SK-N-SH treated with all-trans-retinoic acid at 6 μM for 48 hours (cell line): ENCODE measurements at regions not wholly inside any gene's neighbourhood (a gene's known extent, or its start where the extent isn't known, plus 50 kb on each side); places are given as distances from the start of the nearest gene placed in this dataset.

ENCODE experiments used
- ARNTL ChIP-seq: fragments of 450-650 bp; formaldehyde crosslinking; IDR thresholded peaks from 2 replicates; pipeline ENCODE4 v1.5.0; 2020; ENCODE audit warnings: low read depth, mild to moderate bottlenecking, moderate library complexity, borderline replicate concordance
- ESRRG ChIP-seq: fragments of 250-450 bp; sonication (Bioruptor Pico); IDR thresholded peaks from 2 replicates; pipeline ENCODE4 v1.6.1; 2021; ENCODE audit warnings: mild to moderate bottlenecking
- GLIS3 ChIP-seq: fragments of 250-450 bp; sonication (Bioruptor Pico); IDR thresholded peaks from 2 replicates; pipeline ENCODE4 v1.5.0; 2020; ENCODE audit warnings: mild to moderate bottlenecking, moderate library complexity
- ISL1 ChIP-seq: fragments of 250-450 bp; sonication (Bioruptor Pico); IDR thresholded peaks from 2 replicates; pipeline ENCODE4 v2.1.2; 2022; ENCODE audit warnings: mild to moderate bottlenecking, moderate library complexity
- OSR1 ChIP-seq: fragments of 250-450 bp; sonication (Bioruptor Pico); IDR thresholded peaks from 2 replicates; pipeline ENCODE4 v1.8.0; 2022; ENCODE audit warnings: moderate library complexity, mild to moderate bottlenecking, inconsistent platforms
- PATZ1 ChIP-seq: fragments of 250-450 bp; sonication (Bioruptor Pico); IDR thresholded peaks from 2 replicates; pipeline ENCODE4 v1.8.0; 2020; ENCODE audit warnings: mild to moderate bottlenecking, moderate library complexity, borderline replicate concordance
- PPARA ChIP-seq: fragments of 250-450 bp; sonication (Bioruptor Pico); IDR thresholded peaks from 2 replicates; pipeline ENCODE4 v1.5.0; 2020; ENCODE audit warnings: mild to moderate bottlenecking, borderline replicate concordance
- RARB ChIP-seq: fragments of 250-450 bp; sonication (Bioruptor Pico); IDR thresholded peaks from 2 replicates; pipeline ENCODE4 v1.8.0; 2021; ENCODE audit warnings: mild to moderate bottlenecking, moderate library complexity
- TCF4 ChIP-seq: fragments of 250-450 bp; sonication (Bioruptor Pico); IDR thresholded peaks from 2 replicates; pipeline ENCODE4 v1.8.0; 2021; ENCODE audit warnings: mild to moderate bottlenecking, moderate library complexity, borderline replicate concordance
- ZFP3 ChIP-seq: fragments of 250-450 bp; sonication (Bioruptor Pico); IDR thresholded peaks from 2 replicates; pipeline ENCODE4 v1.5.0; 2020; ENCODE audit warnings: mild to moderate bottlenecking, moderate library complexity
- ZFP30 ChIP-seq: fragments of 450-650 bp; formaldehyde crosslinking; IDR thresholded peaks from 2 replicates; pipeline ENCODE4 v1.5.0; 2022; ENCODE audit warnings: mild to moderate bottlenecking, moderate library complexity
- ZNF70 ChIP-seq: fragments of 450-650 bp; formaldehyde crosslinking; IDR thresholded peaks from 2 replicates; pipeline ENCODE4 v1.5.0; 2020; ENCODE audit warnings: mild to moderate bottlenecking, moderate library complexity

- TF ChIP-seq ZFP3 (no peak), ZFP30 (CRISPR knock-in tag) (no peak), PATZ1 (no peak), PPARA (no peak), ESRRG (CRISPR knock-in tag) (no peak), ZNF70 (CRISPR knock-in tag) (no peak), RARB (CRISPR knock-in tag) (no peak), GLIS3 (CRISPR knock-in tag) (no peak), TCF4 (CRISPR knock-in tag) (no peak), OSR1 (CRISPR knock-in tag) (no peak), ARNTL (CRISPR knock-in tag) (no peak), ISL1 (CRISPR knock-in tag) (no peak)
Observed at GRCh38 chr2:7904319-7904718, 777.5 kb upstream of the ID2 start.
